SH-SY5Y (cell line): ENCODE measurements at regions not wholly inside any gene's neighbourhood (a gene's known extent, or its start where the extent isn't known, plus 50 kb on each side); places are given as distances from the start of the nearest gene placed in this dataset.

Experiments
- GATA2 ChIP-seq: IDR thresholded peaks from 2 replicates; pipeline ENCODE4 v1.6.1; 2011; ENCODE audit warnings: mild to moderate bottlenecking, low read depth, low read length
- GATA3 ChIP-seq: IDR thresholded peaks from 2 replicates; pipeline ENCODE4 v1.6.1; 2011; ENCODE audit warnings: low read depth, mild to moderate bottlenecking, low read length, moderate library complexity

DNA sequence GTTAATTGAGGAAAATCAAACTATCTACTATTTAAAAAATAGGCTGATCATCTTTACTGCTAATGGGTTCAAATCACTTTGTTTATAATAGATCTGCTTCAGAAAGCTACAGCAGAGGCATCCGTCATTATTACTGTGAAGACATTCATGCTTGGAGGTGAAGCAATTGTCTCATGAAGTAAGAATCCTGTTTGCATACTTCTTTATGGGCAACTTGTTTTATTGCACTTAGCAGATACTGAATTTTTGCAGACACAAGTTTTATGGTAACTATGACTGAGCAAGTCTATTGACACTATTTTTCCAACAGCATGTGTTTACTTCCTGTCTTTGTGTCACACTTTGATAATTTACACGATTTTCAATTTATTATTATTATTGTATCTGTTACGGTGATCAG lies 573.9 kb downstream of the RFPL4B start:
- TF ChIP-seq GATA2 (no peak), GATA3 (no peak)
